Osteoblast (primary cell): ENCODE measurements at regions not wholly inside any gene's neighbourhood (a gene's known extent, or its start where the extent isn't known, plus 50 kb on each side); places are given as distances from the start of the nearest gene placed in this dataset.

ENCODE experiments used
- DNase-seq: peaks from one replicate; pipeline ENCODE4 v3.0.0; 2011; ENCODE audit warnings: low spot score, mixed read lengths; ENCODE audit not compliant: insufficient read length; ENCODE audit errors: missing footprints
- H2AFZ ChIP-seq: 2 replicates; pipeline ENCODE4 v1.6.0; 2011; ENCODE audit warnings: mild to moderate bottlenecking, low read length
- H3K27ac ChIP-seq: 2 replicates; pipeline ENCODE4 v1.5.1; 2011; ENCODE audit warnings: mild to moderate bottlenecking, low read depth, low read length, moderate library complexity
- H3K27me3 ChIP-seq: 2 replicates; pipeline ENCODE4 v1.6.0; 2012; ENCODE audit warnings: mild to moderate bottlenecking, control low read depth, inconsistent platforms, low read length, moderate library complexity; ENCODE audit not compliant: insufficient read depth
- H3K36me3 ChIP-seq: 2 replicates; pipeline ENCODE4 v1.5.1; 2011; ENCODE audit warnings: mild to moderate bottlenecking, low read length, control low read depth, moderate library complexity; ENCODE audit not compliant: insufficient read depth
- H3K4me1 ChIP-seq: 2 replicates; pipeline ENCODE4 v1.5.1; 2011; ENCODE audit warnings: mild to moderate bottlenecking, low read length, control low read depth, moderate library complexity; ENCODE audit not compliant: insufficient read depth
- H3K4me2 ChIP-seq: 2 replicates; pipeline ENCODE4 v1.6.0; 2011; ENCODE audit warnings: mild to moderate bottlenecking, low read length; ENCODE audit not compliant: insufficient read depth
- H3K4me3 ChIP-seq: fragments of 200-600 bp; sonication (generic); 3 replicates; pipeline ENCODE4 v1.5.1; 2012; ENCODE audit warnings: mild to moderate bottlenecking, low read length, inconsistent platforms; ENCODE audit not compliant: insufficient read depth
- H3K79me2 ChIP-seq: 2 replicates; pipeline ENCODE4 v1.6.0; 2012; ENCODE audit warnings: mild to moderate bottlenecking, low read length, control low read depth, inconsistent platforms; ENCODE audit not compliant: insufficient read depth
- H3K9me3 ChIP-seq: 2 replicates; pipeline ENCODE4 v1.5.1; 2011; ENCODE audit warnings: low read depth, low read length, control low read depth
- H4K20me1 ChIP-seq: 2 replicates; pipeline ENCODE4 v1.6.0; 2012; ENCODE audit warnings: mild to moderate bottlenecking, low read length, control low read depth; ENCODE audit not compliant: insufficient read depth
- CTCF ChIP-seq: IDR thresholded peaks from 2 replicates; pipeline ENCODE4 v1.5.1; 2011; ENCODE audit warnings: mild to moderate bottlenecking, low read depth, low read length, moderate library complexity; ENCODE audit errors: extremely low read depth

GRCh38 chr2:79389481-79389880 lies 123.4 kb upstream of the CTNNA2 start:
- Histone ChIP-seq H4K20me1 (no peaks in the 10 kb centered on the region), H3K9me3 (peaks cover 4% of the 10 kb centered on the region), H3K4me2 (no peak overlapping the region), H3K27me3 (no peaks in the 10 kb centered on the region), H3K36me3 (no peaks in the 10 kb centered on the region), H2AFZ (no peak overlapping the region), H3K79me2 (no peaks in the 10 kb centered on the region), H3K4me3 (no peak overlapping the region), H3K27ac (no peak overlapping the region), H3K4me1 (no peaks in the 10 kb centered on the region)
- peak; percentile 26 for DNase-seq
- no peak for TF ChIP-seq CTCF

- Histone ChIP-seq H3K4me1 (no peaks in the 10 kb centered on the region), H2AFZ (no peak overlapping the region), H4K20me1 (no peaks in the 10 kb centered on the region), H3K4me2 (no peak overlapping the region), H3K4me3 (no peak overlapping the region), H3K27me3 (no peaks in the 10 kb centered on the region), H3K79me2 (no peaks in the 10 kb centered on the region), H3K36me3 (no peaks in the 10 kb centered on the region), H3K27ac (no peak overlapping the region), H3K9me3 (peaks cover 4% of the 10 kb centered on the region)
- TF ChIP-seq CTCF = no peak
- no peak for DNase-seq
Measured at GRCh38 chr2:79388024-79388423, 124.8 kb upstream of the CTNNA2 start.

GRCh38 chr2:79387431-79387830 lies 125.4 kb upstream of the CTNNA2 start:
- no peaks in the 10 kb centered on the region for H3K4me1 ChIP-seq
- no peaks in the 10 kb centered on the region for H4K20me1 ChIP-seq
- H3K4me3 ChIP-seq = no peak overlapping the region
- no peaks in the 10 kb centered on the region for H3K79me2 ChIP-seq
- TF ChIP-seq CTCF = no peak
- no peak overlapping the region for H2AFZ ChIP-seq
- no peak overlapping the region for H3K27ac ChIP-seq
- H3K36me3 ChIP-seq = no peaks in the 10 kb centered on the region
- H3K9me3 ChIP-seq = peaks cover 4% of the 10 kb centered on the region
- H3K4me2 ChIP-seq = no peak overlapping the region
- DNase-seq = no peak
- H3K27me3 ChIP-seq = no peaks in the 10 kb centered on the region

- no peaks in the 10 kb centered on the region for H3K79me2 ChIP-seq
- peaks cover 4% of the 10 kb centered on the region for H3K9me3 ChIP-seq
- no peak for TF ChIP-seq CTCF
Measured at GRCh38 chr2:79383681-79384080, 129.2 kb upstream of the CTNNA2 start.

More at GRCh38 chr2:79383681-79384080, 129.2 kb upstream of the CTNNA2 start:
- Histone ChIP-seq H3K27me3 (no peaks in the 10 kb centered on the region), H3K4me2 (no peak overlapping the region), H3K36me3 (no peaks in the 10 kb centered on the region), H3K4me1 (no peaks in the 10 kb centered on the region), H4K20me1 (no peaks in the 10 kb centered on the region), H2AFZ (no peak overlapping the region), H3K27ac (no peak overlapping the region), H3K4me3 (no peak overlapping the region)
- DNase-seq = no peak
